ENCODE measurements at regions not wholly inside any gene's neighbourhood (a gene's known extent, or its start where the extent isn't known, plus 50 kb on each side); places are given as distances from the start of the nearest gene placed in this dataset.
"Not testable (repeated sequence)": the region's sequence is repeated elsewhere in the genome, so short reads cannot be mapped to it uniquely, and the experiment has no call there.

GRCh38 chr5:1983401-1983800 lies 100.7 kb upstream of the IRX4 start:
- no peak for DNase-seq (ENCODE audit: low spot score)

- DNase-seq (ENCODE audit: low spot score): not testable (repeated sequence)
Measured at GRCh38 chr5:1982561-1982960, 99.8 kb upstream of the IRX4 start.

GRCh38 chr5:1975898-1976765 lies 93.4 kb upstream of the IRX4 start:
- no peak for DNase-seq (ENCODE audit: low spot score)

GRCh38 chr5:1975406-1975715 lies 92.6 kb upstream of the IRX4 start:
- no peak for DNase-seq (ENCODE audit: low spot score)

- DNase-seq (ENCODE audit: low spot score): no peak
Measured at GRCh38 chr5:1974501-1975405, 92.0 kb upstream of the IRX4 start.

GRCh38 chr5:1974081-1974480 lies 91.4 kb upstream of the IRX4 start:
- no peak for DNase-seq (ENCODE audit: low spot score)

GRCh38 chr5:1973391-1974013 lies 90.8 kb upstream of the IRX4 start:
- no peak for DNase-seq (ENCODE audit: low spot score)

- DNase-seq (ENCODE audit: low spot score): no peak
Measured at GRCh38 chr5:1971944-1972343, 89.2 kb upstream of the IRX4 start.

- DNase-seq (ENCODE audit: low spot score): no peak
Measured at GRCh38 chr5:1967736-1968135, 85.0 kb upstream of the IRX4 start.

- no peak for DNase-seq (ENCODE audit: low spot score)
Measured at GRCh38 chr5:1966461-1966860, 83.7 kb upstream of the IRX4 start.

- no peak for DNase-seq (ENCODE audit: low spot score)
Measured at GRCh38 chr5:1965925-1966324, 83.2 kb upstream of the IRX4 start.

GRCh38 chr5:1963941-1964451 lies 81.3 kb upstream of the IRX4 start:
- no peak for DNase-seq (ENCODE audit: low spot score)

- DNase-seq (ENCODE audit: low spot score): no peak
Measured at GRCh38 chr5:1963358-1963757, 80.6 kb upstream of the IRX4 start.

- DNase-seq (ENCODE audit: low spot score): no peak
Measured at GRCh38 chr5:1962619-1963355, 80.1 kb upstream of the IRX4 start.

- DNase-seq (ENCODE audit: low spot score): no peak
Measured at GRCh38 chr5:1961952-1962595, 79.3 kb upstream of the IRX4 start.

- DNase-seq (ENCODE audit: low spot score): no peak
Measured at GRCh38 chr5:1961304-1961946, 78.7 kb upstream of the IRX4 start.

GRCh38 chr5:1960595-1961303 lies 78.0 kb upstream of the IRX4 start:
- DNase-seq (ENCODE audit: low spot score): no peak

- no peak for DNase-seq (ENCODE audit: low spot score)
Measured at GRCh38 chr5:1959725-1960581, 77.2 kb upstream of the IRX4 start.

- DNase-seq (ENCODE audit: low spot score): no peak
Measured at GRCh38 chr5:1959231-1959630, 76.5 kb upstream of the IRX4 start.
